Smooth muscle cell (in vitro differentiated cells): ENCODE measurements at regions not wholly inside any gene's neighbourhood (a gene's known extent, or its start where the extent isn't known, plus 50 kb on each side); places are given as distances from the start of the nearest gene placed in this dataset.

Experiments used
- DNase-seq: peaks from one replicate; lab custom pipeline; 2025; ENCODE audit not compliant: unreplicated experiment; lab: John Stamatoyannopoulos, UW
- H2AFZ ChIP-seq: fragments of 200-600 bp; sonication (generic); 2 replicates; pipeline ENCODE4 v1.6.0; 2016; ENCODE audit warnings: antibody characterized with exemption, low read depth, mild to moderate bottlenecking
- H3F3A ChIP-seq: fragments of 200-600 bp; sonication (generic); 2 replicates; pipeline ENCODE4 v1.6.0; 2017; ENCODE audit warnings: antibody characterized with exemption, low read depth
- H3K27ac ChIP-seq: fragments of 200-600 bp; sonication (generic); 2 replicates; pipeline ENCODE4 v1.5.1; 2016; ENCODE audit warnings: low read depth, mild to moderate bottlenecking
- H3K27me3 ChIP-seq: fragments of 200-600 bp; sonication (generic); 2 replicates; pipeline ENCODE4 v1.6.1; 2016; ENCODE audit warnings: low read depth, mild to moderate bottlenecking
- H3K36me3 ChIP-seq: fragments of 200-600 bp; sonication (generic); 2 replicates; pipeline ENCODE4 v1.5.1; 2016; ENCODE audit warnings: low read depth
- H3K4me1 ChIP-seq: fragments of 200-600 bp; sonication (generic); 2 replicates; pipeline ENCODE4 v1.5.1; 2016; ENCODE audit warnings: low read depth
- H3K4me2 ChIP-seq: fragments of 200-600 bp; sonication (generic); 2 replicates; pipeline ENCODE4 v1.6.0; 2016; ENCODE audit warnings: mild to moderate bottlenecking
- H3K4me3 ChIP-seq: fragments of 200-600 bp; sonication (generic); 2 replicates; pipeline ENCODE4 v1.5.1; 2016; ENCODE audit warnings: mild to moderate bottlenecking
- H3K79me2 ChIP-seq: fragments of 200-600 bp; sonication (generic); 2 replicates; pipeline ENCODE4 v1.6.0; 2016; ENCODE audit warnings: low read depth, mild to moderate bottlenecking
- H3K9ac ChIP-seq: fragments of 200-600 bp; sonication (generic); 2 replicates; pipeline ENCODE4 v1.6.0; 2016; ENCODE audit warnings: low read depth
- H3K9me3 ChIP-seq: fragments of 200-600 bp; sonication (generic); replicated peaks from 2 replicates; pipeline ENCODE4 v1.5.1; 2016; ENCODE audit warnings: low read depth
- H4K20me1 ChIP-seq: fragments of 200-600 bp; sonication (generic); 2 replicates; pipeline ENCODE4 v1.6.0; 2016; ENCODE audit warnings: low read depth
- WGBS: methylation state at CpG from one replicate; pipeline ENCODE4 v1.1.7; 2016; ENCODE audit warnings: low lambda C conversion rate; 5-methylcytosine and 5-hydroxymethylcytosine counted together
- TF ChIP-seq, protein P1 (sequence below): fragments of 200-600 bp; sonication (generic); IDR thresholded peaks from 2 replicates; pipeline ENCODE4 v1.5.1; 2017; ENCODE audit warnings: borderline replicate concordance, mild to moderate bottlenecking, antibody characterized with exemption; ENCODE audit not compliant: insufficient read depth, poor library complexity, severe bottlenecking

DNA sequence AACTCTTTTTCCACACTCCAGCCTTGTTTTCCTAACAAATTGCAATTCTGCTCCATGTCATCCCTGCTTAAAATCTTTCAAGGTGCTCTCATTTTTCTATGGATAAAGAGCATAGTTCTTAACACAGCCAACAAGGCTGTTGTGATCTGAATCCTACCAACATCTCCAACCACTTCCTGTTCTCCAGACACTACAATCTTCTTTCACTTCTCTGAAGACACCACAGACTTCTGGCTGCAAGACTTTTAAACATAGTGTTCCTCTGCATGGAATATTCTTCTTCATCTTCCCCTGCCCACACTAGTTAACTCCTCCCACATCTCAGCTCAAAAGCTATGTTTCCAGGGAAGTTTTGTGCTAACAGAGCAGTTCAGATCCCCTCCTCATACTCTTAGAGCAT, 404.8 kb downstream of the MAN2A1 start:
- H3K4me1 ChIP-seq, result no peaks in the 10 kb centered on the region
- H3K9me3 ChIP-seq, result no peaks in the 10 kb centered on the region
- no peak overlapping the region for H3K4me3 ChIP-seq
- no peaks in the 10 kb centered on the region for H3K27me3 ChIP-seq
- H3K27ac ChIP-seq, result no peak overlapping the region
- no peaks in the 10 kb centered on the region for H4K20me1 ChIP-seq
- no peak overlapping the region for H3K9ac ChIP-seq
- no peak overlapping the region for H3K4me2 ChIP-seq
- H3F3A ChIP-seq, result no peaks in the 10 kb centered on the region
- H3K79me2 ChIP-seq, result no peaks in the 10 kb centered on the region
- no peak overlapping the region for H2AFZ ChIP-seq
- TF ChIP-seq, protein P1, sequence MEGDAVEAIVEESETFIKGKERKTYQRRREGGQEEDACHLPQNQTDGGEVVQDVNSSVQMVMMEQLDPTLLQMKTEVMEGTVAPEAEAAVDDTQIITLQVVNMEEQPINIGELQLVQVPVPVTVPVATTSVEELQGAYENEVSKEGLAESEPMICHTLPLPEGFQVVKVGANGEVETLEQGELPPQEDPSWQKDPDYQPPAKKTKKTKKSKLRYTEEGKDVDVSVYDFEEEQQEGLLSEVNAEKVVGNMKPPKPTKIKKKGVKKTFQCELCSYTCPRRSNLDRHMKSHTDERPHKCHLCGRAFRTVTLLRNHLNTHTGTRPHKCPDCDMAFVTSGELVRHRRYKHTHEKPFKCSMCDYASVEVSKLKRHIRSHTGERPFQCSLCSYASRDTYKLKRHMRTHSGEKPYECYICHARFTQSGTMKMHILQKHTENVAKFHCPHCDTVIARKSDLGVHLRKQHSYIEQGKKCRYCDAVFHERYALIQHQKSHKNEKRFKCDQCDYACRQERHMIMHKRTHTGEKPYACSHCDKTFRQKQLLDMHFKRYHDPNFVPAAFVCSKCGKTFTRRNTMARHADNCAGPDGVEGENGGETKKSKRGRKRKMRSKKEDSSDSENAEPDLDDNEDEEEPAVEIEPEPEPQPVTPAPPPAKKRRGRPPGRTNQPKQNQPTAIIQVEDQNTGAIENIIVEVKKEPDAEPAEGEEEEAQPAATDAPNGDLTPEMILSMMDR, result no peak
- no peak for DNase-seq
- H3K36me3 ChIP-seq, result no peaks in the 10 kb centered on the region

DNA sequence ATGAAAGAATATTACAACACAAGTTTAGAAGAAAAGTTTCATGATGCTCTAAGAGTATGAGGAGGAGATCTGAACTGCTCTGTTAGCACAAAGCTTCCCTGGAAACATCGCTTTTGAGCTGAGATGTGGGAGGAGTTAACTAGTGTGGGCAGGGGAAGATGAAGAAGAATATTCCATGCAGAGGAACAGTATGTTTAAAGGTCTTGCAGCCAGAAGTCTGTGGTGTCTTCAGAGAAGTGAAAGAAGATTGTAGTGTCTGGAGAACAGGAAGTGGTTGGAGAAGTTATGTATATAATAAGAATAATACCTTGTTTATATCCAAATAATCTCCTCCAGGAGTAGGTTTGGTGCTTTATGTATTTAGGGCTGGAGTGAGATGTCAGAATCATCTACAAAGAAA, 406.7 kb downstream of the MAN2A1 start:
- Histone ChIP-seq H3K79me2 (no peaks in the 10 kb centered on the region), H4K20me1 (no peaks in the 10 kb centered on the region), H2AFZ (no peak overlapping the region), H3K27ac (no peak overlapping the region), H3K27me3 (no peaks in the 10 kb centered on the region), H3K4me3 (no peak overlapping the region), H3K4me2 (no peak overlapping the region), H3K9me3 (no peaks in the 10 kb centered on the region), H3K36me3 (no peaks in the 10 kb centered on the region), H3F3A (no peaks in the 10 kb centered on the region), H3K4me1 (no peaks in the 10 kb centered on the region), H3K9ac (no peak overlapping the region)
- TF ChIP-seq, protein P1, result no peak
- DNase-seq, result no peak
- 58% methylated on average over 1 of the region's 1 CpG for WGBS

- Histone ChIP-seq H3K36me3 (no peaks in the 10 kb centered on the region), H4K20me1 (no peaks in the 10 kb centered on the region), H3F3A (no peaks in the 10 kb centered on the region), H3K27me3 (peaks cover 15% of the 10 kb centered on the region), H2AFZ (no peak overlapping the region), H3K4me1 (peaks cover 11% of the 10 kb centered on the region), H3K9ac (no peak overlapping the region), H3K9me3 (no peaks in the 10 kb centered on the region), H3K27ac (peak overlapping the region; percentile 1), H3K4me3 (no peak overlapping the region), H3K79me2 (no peaks in the 10 kb centered on the region), H3K4me2 (no peak overlapping the region)
- DNase-seq, result no peak
- TF ChIP-seq, protein P1, result no peak
These were observed 409.8 kb downstream of the MAN2A1 start for GRCh38 chr5:110099572-110099971.

DNA sequence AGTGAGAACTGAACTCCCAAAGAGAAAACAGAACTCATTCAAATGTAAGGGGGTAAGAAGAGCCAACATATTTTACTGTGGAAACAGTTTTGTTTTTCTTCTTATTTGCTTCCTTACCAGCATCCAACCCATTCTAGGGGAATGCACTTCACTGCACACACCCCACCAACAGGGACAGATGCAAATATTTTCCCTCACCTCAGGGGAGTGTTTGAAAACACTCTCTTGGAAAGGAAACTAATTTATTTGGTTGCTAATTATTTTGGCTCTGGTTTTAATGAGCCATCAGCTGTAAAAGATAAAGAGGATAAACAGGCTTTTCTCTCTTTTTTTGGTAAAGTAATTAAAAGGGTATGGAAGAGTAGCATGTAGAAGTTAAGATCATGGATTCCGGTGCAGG, 413.4 kb downstream of the MAN2A1 start:
- Histone ChIP-seq H3K9me3 (no peaks in the 10 kb centered on the region), H3K9ac (no peak overlapping the region), H3F3A (no peaks in the 10 kb centered on the region), H3K4me2 (no peak overlapping the region), H3K79me2 (no peaks in the 10 kb centered on the region), H3K4me1 (peaks cover 18% of the 10 kb centered on the region), H3K4me3 (no peak overlapping the region), H3K27ac (no peak overlapping the region), H3K36me3 (no peaks in the 10 kb centered on the region), H2AFZ (no peak overlapping the region), H4K20me1 (no peaks in the 10 kb centered on the region), H3K27me3 (peaks cover 35% of the 10 kb centered on the region)
- WGBS, result 77% methylated on average over 1 of the region's 1 CpG
- TF ChIP-seq, protein P1, result no peak
- DNase-seq, result no peak
